Stimulated activated CD4-positive, alpha-beta T cell treated with anti-CD3 and anti-CD28 coated beads, Interleukin-1b, Interleukin-23, amount 100 ng/mL, for 48 hours (primary cell): ENCODE measurements at regions not wholly inside any gene's neighbourhood (a gene's known extent, or its start where the extent isn't known, plus 50 kb on each side); places are given as distances from the start of the nearest gene placed in this dataset.

Experiments
- DNase-seq: peaks from one replicate; pipeline ENCODE4 v3.0.0-alpha.2; 2020

DNA sequence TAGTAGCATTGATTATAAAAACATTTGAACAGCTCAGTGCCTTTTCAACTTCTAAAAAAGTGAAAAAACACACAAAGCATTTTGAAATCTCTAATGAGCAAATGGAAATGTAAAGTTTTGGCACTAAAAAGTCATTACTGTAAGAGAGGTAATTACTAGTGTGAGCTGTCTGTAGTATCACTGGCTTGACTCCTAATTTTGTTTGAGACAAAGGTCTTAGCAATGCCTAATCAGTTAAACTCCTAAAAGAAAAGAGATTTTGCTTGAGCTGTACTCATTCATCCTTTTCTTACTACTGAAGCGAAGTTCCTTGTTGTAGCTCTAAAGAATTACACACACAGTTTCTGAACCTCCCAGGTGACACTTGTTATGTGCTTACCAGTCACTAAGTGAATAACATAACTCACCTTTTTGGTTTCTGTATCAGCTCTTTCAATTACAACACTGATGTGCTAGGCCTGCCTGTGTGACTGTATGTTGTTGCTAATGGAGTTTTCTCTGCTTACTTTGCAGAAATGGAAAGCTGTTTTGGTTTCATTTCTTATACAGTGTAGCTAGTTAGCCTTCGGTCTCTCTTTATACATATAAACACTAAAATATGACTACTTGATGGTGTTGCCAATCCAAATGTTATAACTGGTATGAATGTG is 924.4 kb upstream of the TENM4 start:
- DNase-seq: no peak

- DNase-seq: no peak
Observed at GRCh38 chr11:80362563-80363340, 921.9 kb upstream of the TENM4 start.

- DNase-seq: no peak
Observed at GRCh38 chr11:80355251-80355650, 914.4 kb upstream of the TENM4 start.

DNA sequence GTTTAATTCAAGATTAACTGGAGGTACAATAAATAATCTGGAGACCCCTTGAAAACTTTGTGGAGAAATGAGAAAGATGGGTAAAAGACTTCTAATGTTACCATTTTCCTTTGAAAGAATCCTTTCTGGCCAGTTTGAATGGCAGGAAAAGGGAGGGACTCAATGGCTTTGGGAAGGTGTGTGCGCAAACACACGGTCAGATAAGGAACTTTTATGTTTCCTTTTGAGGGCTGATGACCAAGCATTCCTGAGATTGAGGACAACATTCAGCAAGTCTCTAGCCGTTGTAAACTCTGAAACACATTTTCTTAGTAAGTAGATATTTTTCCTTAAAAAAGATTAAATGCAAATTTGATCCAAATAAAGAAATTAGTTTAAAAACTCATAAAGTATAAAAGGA is 909.7 kb upstream of the TENM4 start:
- no peak for DNase-seq

DNA sequence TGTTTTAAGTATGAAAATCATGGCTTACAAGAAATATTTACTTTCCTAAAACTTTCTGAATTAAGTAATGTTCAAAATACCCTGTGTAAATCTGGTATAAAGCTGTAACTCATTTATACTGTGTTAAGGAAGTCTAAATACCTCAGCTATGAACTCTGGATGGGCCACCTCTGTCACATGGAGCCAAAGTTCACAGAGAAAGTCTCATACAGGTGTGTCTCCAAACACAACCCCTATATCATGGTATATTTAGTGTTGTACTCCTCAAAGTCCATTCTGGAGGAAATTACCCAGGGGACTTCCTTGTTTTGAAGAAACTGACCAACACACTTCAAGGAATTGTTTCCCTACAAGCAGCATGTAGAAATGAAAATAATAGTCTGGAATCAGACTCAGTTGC is 909.2 kb upstream of the TENM4 start:
- no peak for DNase-seq

- DNase-seq: no peak
Observed at GRCh38 chr11:80346353-80347059, 905.7 kb upstream of the TENM4 start.

DNA sequence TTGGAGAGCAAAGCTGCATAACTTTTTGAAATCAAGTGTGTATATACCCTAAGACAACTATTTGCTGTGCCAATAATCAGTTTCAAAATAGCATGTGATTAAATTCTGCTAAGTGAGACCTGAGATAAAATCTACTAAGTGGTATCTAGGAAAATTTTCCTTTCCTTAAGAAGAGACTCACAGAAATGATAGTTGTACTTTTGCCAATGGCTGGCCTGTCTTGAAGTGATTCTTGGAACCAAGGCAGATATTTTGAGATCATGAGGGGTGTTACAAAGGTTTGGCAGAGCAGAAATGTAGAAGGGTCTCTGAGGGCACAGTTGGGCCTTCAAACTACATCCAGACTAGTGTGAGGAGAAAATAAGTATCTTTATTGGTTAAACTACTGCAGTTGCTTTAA is 902.6 kb upstream of the TENM4 start:
- DNase-seq: no peak

DNA sequence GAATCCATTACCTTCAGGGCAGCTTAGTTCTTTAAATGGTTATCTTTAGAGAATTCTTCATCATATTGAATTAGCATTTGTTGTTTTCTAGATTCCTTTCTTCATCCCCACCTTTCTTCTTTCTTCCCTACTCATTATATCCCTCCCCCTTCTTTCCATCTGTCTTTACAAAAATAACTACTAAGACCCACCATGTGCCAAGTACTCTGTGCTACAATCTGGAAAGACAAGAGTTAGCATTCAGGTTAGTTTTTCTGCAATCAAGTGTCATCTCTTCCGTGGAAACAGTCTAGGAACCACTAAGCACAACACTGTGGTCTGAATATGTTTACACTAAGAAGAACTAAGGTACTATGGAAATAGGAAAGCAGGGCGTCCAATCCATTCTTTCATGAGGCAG is 897.4 kb upstream of the TENM4 start:
- DNase-seq: no peak

DNA sequence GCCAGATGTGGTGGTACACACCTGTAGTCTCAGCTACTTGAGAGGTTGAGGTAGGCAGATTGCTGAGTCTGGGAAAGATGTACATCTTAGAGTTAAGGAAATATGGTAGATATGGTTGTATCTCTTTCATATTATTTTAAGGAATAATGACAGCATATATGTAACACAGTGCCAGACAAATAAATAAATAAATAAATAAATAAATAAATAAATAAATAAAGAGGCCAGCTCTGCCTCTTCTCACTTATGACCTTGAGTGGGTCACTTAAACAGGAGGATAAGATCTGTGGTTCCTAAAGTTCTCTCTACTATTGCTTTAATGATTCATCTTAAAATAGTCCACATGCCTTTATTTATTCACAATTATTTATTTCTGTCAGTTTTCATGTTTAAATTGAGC is 890.9 kb upstream of the TENM4 start:
- DNase-seq: no peak

GRCh38 chr11:80330264-80330663 is 889.4 kb upstream of the TENM4 start:
- no peak for DNase-seq

DNA sequence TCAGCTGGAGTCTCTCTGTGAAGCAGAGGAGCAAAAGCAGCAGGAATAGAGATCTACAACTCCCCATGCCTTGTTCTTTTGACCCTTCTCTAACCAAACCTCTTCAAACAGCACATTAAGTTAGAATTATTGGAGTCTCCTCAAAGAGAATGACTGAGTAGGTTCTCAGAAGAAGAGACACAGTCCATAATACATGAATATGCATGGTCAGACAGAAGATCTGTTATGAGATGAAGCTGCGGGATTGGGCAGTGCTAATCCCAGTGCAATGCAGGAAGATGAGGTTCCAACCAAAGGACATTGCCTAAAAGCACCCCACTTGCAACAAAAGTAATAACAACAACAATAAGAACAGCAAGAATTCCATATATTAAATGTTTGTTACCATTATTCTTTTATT is 887.9 kb upstream of the TENM4 start:
- no peak for DNase-seq

DNA sequence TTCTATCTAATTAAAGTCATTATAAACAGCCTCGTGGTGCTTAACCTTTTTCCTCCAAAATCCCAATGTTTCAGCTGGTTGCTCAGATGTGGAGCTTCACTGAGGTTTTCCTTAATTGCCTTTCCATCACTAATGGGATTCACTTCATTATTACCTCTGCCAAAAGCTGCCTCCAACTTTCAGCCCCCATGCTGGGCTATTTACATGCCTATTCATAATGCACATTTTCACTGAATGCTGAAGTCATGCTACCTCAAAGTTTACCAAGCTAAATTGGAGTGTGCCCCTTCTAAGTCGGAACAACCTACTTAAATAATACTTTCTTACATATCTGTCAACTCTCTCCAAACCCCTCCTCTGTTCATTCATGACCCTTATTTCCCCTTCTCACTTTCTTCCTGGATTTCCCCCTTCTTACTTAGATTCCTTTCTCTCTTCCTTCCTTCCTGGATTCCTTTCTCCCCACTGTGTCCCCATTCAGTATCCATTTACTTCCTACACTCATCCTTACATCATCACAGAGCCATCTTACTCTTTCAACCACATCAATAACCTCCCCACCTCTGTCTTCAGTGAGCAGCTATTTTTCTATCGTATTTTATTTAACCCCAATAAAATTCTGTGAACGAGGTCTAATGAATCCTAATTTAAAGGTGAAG is 887.3 kb upstream of the TENM4 start:
- no peak for DNase-seq

DNA sequence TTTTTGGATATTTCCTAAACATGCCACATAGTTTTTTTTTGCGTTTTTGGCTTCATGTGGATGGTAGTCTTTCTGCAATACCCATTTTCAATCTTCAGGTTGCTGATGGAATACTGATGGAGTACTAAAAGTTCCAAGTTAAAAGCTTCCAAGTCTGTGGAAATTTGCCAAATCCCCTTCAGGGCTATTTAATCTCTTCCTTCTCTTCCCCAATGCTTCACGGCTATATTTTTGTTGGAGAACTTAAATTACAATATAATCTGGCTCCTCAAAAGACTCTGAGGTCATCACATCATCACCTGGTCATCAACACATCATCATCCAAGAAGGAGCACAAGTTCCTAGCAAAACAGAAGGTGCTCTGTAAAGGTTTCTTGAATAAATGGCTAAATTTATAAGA is 881.0 kb upstream of the TENM4 start:
- no peak for DNase-seq

GRCh38 chr11:80320765-80321164 is 879.9 kb upstream of the TENM4 start:
- no peak for DNase-seq

GRCh38 chr11:80320226-80320625 is 879.4 kb upstream of the TENM4 start:
- no peak for DNase-seq

- no peak for DNase-seq
Observed at GRCh38 chr11:80317612-80318011, 876.8 kb upstream of the TENM4 start.

DNA sequence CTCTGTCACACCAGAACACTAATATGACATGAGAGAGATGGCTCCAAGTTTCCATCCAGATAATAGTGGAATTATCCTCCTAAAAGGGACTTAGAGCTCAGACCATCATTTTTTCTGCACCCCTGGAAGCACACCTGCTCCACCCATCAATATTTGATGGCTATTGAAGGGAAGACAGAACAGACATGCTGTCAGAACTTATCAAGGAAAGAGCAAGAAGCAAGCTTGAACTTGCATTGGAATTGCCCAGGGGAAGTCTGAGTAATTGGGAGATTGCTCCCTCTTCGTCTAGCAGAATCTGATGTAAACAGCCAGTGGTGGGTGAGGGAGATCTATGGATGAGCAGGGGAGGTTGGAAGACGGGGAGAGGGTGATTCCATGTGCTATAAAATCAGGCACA is 874.4 kb upstream of the TENM4 start:
- no peak for DNase-seq

GRCh38 chr11:80309301-80309700 is 868.5 kb upstream of the TENM4 start:
- no peak for DNase-seq

DNA sequence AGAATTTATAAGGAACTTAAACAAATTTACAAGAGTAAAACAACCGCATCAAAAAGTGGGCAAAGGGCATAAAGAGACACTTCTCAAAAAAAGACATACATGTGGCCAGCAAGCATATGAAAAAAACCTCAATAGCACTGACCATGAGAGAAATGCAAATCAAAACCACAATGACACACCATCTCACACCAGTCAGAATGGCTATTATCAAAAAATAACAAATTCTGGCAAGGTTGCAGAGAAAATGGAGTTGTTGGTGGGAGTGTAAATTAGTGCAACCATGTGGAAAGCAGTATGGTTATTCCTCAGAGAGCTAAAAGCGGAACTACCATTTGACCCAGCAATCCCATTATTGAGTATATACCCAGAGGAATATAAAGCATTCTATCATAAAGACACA is 866.8 kb upstream of the TENM4 start:
- no peak for DNase-seq

DNA sequence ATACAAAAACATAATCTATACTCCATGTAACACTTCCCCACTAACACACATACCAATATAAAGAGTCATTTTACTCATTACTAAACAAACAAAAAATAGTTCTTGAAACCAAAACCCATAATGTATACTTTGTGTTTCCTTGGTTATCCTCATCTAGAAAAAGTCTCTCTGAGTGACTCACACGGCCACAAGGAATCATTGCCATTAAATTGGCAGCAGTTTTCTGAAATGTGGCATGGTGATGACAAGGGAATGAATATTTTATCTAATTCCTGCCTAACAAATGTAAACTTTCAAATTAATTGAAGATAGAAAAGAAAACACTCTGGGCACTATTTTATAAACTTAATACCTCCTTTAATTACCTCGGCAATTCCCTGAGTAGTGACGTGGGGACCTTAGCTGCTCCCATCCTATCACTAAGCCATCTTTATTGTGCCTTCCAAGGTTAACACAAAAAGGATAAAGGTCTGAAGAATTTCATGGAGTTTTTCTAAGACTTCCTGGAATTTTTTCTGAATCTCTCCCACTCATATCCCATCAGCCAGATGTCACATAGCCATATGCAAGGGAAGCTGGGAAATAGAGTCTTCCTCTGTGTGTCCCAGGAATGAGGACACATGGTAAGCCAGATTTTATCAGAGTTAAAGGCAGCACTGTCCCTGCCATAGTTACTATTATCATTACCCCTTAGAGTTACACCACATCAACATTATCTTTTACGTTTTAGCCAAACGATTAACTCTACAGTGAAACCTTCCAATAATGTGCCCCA is 857.2 kb upstream of the TENM4 start:
- no peak for DNase-seq

DNA sequence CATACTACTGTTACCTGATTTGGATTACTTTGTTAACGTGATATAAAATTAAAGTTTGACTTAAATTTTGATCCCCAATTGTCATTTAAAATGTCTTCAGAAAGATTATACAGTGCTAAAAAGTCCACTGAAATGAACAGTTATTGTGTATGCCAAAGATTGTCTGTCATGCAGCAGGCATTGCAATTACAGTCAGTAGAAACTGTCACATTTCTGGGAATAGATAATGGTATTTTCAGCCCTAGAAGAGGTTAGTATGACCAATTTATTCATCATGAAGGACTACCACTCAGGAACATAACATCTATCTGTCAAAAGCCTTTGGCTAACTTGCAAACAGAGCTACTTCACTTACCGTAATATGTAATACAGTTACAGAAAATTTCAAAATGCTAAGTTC is 852.5 kb upstream of the TENM4 start:
- no peak for DNase-seq

- DNase-seq: no peak
Observed at GRCh38 chr11:80284946-80285785, 844.3 kb upstream of the TENM4 start.
